ENCODE measurements at regions not wholly inside any gene's neighbourhood (a gene's known extent, or its start where the extent isn't known, plus 50 kb on each side); places are given as distances from the start of the nearest gene placed in this dataset.

DNA sequence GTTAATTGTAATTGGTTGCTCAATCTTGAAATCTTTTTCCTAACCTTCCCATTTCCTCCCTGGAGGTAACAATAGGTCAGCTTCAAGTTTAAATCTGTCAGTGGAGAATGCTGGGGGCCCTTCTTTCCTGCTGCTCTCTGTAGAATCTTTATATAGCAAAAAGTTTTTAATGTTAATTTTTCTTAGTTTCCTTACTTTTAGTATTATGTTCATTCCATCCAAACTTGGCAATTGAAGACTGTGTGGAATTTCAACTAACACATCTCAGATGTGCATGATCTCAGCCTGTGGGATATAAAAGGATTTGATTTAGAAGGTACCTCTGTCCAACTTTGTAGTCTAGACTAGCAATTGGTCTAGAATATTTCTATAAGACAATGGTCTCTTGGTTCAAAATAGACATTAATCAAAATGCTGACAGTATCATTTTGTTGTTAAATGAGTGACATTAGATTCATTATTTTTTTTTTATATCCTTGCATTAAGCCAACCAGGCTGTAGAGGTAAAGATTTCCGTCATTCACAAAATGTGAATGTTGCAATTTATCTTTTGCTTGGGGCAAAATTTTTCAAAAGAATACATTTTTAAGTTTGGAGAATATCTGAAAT lies 100.4 kb upstream of the SEMA3A start:
- Mint-ChIP-seq H3K4me3 (ENCODE audit: unreplicated experiment) (no peak overlapping the region), H3K27me3 (ENCODE audit: insufficient read depth, unreplicated experiment) (no peaks in the 10 kb centered on the region), H3K9me3 (ENCODE audit: unreplicated experiment) (no peaks in the 10 kb centered on the region), H3K27ac (ENCODE audit: unreplicated experiment) (no peak overlapping the region), H3K4me1 (ENCODE audit: low read depth, unreplicated experiment) (no peaks in the 10 kb centered on the region), H3K36me3 (ENCODE audit: insufficient read depth, unreplicated experiment) (no peaks in the 10 kb centered on the region)
- H3K4me3 ChIP-seq (ENCODE audit: low read depth, low read length) = no peak overlapping the region
- no peaks in the 10 kb centered on the region for H3K9me3 ChIP-seq
- no peaks in the 10 kb centered on the region for H3K4me1 ChIP-seq
- ChIA-PET CTCF (no interaction called here), POLR2A (no interaction called here)
- BruUV-seq (replicated peaks) = no TSS peak
- TF ChIP-seq, protein P1, sequence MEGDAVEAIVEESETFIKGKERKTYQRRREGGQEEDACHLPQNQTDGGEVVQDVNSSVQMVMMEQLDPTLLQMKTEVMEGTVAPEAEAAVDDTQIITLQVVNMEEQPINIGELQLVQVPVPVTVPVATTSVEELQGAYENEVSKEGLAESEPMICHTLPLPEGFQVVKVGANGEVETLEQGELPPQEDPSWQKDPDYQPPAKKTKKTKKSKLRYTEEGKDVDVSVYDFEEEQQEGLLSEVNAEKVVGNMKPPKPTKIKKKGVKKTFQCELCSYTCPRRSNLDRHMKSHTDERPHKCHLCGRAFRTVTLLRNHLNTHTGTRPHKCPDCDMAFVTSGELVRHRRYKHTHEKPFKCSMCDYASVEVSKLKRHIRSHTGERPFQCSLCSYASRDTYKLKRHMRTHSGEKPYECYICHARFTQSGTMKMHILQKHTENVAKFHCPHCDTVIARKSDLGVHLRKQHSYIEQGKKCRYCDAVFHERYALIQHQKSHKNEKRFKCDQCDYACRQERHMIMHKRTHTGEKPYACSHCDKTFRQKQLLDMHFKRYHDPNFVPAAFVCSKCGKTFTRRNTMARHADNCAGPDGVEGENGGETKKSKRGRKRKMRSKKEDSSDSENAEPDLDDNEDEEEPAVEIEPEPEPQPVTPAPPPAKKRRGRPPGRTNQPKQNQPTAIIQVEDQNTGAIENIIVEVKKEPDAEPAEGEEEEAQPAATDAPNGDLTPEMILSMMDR (IDR thresholded peaks at IDR 0.05; ENCODE audit: insufficient read depth in 1 of 2, low read depth in 1 of 2, low read length in 1 of 2, severe bottlenecking in 1 of 2, unreplicated experiment in 1 of 2) = no peak
- H3K36me3 ChIP-seq (ENCODE audit: control insufficient read depth, insufficient read depth, low read length) = no peaks in the 10 kb centered on the region
- intact Hi-C loops (cut with micrococcal nuclease; ENCODE audit: unreplicated experiment) = no loop called here
- DNase-seq = no peak
- H3K27me3 ChIP-seq (replicated peaks; ENCODE audit: control insufficient read depth, insufficient read depth, low read length) = no peaks in the 10 kb centered on the region

DNA sequence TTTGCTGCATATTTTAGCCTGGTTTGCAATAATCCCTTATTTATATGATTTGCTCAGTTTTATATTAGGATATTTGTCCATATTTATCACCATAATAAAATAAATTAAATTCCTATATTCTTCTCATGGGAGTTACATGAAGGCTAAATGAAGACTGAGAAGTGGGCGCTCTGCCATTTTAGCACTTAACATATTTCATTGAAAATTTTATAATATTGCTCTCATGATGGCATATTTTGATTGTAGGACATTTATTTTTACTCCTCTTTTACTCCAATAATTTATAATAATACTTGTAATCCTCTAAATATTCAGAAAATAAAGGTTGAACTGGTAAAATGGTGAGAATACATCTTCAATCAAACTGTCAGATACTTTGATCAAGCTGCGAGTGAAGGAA lies 99.8 kb upstream of the SEMA3A start:
- DNase-seq = no peak
- intact Hi-C loops (cut with micrococcal nuclease; ENCODE audit: unreplicated experiment) = no loop called here
- Mint-ChIP-seq H3K27ac (ENCODE audit: unreplicated experiment) (no peak overlapping the region), H3K9me3 (ENCODE audit: unreplicated experiment) (no peaks in the 10 kb centered on the region), H3K4me1 (ENCODE audit: low read depth, unreplicated experiment) (no peaks in the 10 kb centered on the region), H3K27me3 (ENCODE audit: insufficient read depth, unreplicated experiment) (no peaks in the 10 kb centered on the region), H3K4me3 (ENCODE audit: unreplicated experiment) (no peak overlapping the region), H3K36me3 (ENCODE audit: insufficient read depth, unreplicated experiment) (no peaks in the 10 kb centered on the region)
- no peaks in the 10 kb centered on the region for H3K27me3 ChIP-seq (replicated peaks; ENCODE audit: control insufficient read depth, insufficient read depth, low read length)
- H3K36me3 ChIP-seq (ENCODE audit: control insufficient read depth, insufficient read depth, low read length) = no peaks in the 10 kb centered on the region
- CTCF ChIA-PET = no interaction called here
- BruUV-seq (replicated peaks) = no TSS peak
- no peaks in the 10 kb centered on the region for H3K4me1 ChIP-seq
- H3K9me3 ChIP-seq = no peaks in the 10 kb centered on the region
- TF ChIP-seq, protein P1 (IDR thresholded peaks at IDR 0.05; ENCODE audit: insufficient read depth in 1 of 2, low read depth in 1 of 2, low read length in 1 of 2, severe bottlenecking in 1 of 2, unreplicated experiment in 1 of 2) = no peak
- POLR2A ChIA-PET = no interaction called here
- no peak overlapping the region for H3K4me3 ChIP-seq (ENCODE audit: low read depth, low read length)

DNA sequence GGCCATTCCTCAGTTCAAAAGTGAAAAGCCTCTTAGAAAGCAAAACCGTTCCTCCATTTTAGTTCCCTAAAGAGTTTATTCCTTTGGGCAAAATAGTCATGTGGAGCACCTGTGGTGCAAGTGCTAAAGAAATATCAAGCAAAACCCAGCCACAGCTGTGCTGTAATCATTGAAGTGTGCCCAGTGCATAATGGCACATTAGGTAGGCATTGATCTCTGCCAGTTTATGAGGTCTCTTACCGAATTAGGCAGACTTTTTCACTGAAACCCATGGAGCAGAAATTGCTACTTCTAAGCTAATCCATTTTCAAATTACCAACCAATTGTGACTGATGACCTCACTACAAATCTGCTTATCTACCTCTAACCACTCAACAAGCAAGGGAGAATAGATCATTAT lies 97.2 kb upstream of the SEMA3A start:
- H3K4me1 ChIP-seq = no peaks in the 10 kb centered on the region
- Mint-ChIP-seq H3K4me3 (ENCODE audit: unreplicated experiment) (no peak overlapping the region), H3K27ac (ENCODE audit: unreplicated experiment) (no peak overlapping the region), H3K36me3 (ENCODE audit: insufficient read depth, unreplicated experiment) (no peaks in the 10 kb centered on the region), H3K27me3 (ENCODE audit: insufficient read depth, unreplicated experiment) (no peaks in the 10 kb centered on the region), H3K9me3 (ENCODE audit: unreplicated experiment) (no peaks in the 10 kb centered on the region), H3K4me1 (ENCODE audit: low read depth, unreplicated experiment) (no peaks in the 10 kb centered on the region)
- ChIA-PET POLR2A (no interaction called here), CTCF (no interaction called here)
- H3K27me3 ChIP-seq (replicated peaks; ENCODE audit: control insufficient read depth, insufficient read depth, low read length) = no peaks in the 10 kb centered on the region
- intact Hi-C loops (cut with micrococcal nuclease; ENCODE audit: unreplicated experiment) = no loop called here
- no peaks in the 10 kb centered on the region for H3K9me3 ChIP-seq
- no peak for DNase-seq
- BruUV-seq (replicated peaks) = no TSS peak
- H3K4me3 ChIP-seq (ENCODE audit: low read depth, low read length) = no peak overlapping the region
- no peaks in the 10 kb centered on the region for H3K36me3 ChIP-seq (ENCODE audit: control insufficient read depth, insufficient read depth, low read length)
- TF ChIP-seq, protein P1 (IDR thresholded peaks at IDR 0.05; ENCODE audit: insufficient read depth in 1 of 2, low read depth in 1 of 2, low read length in 1 of 2, severe bottlenecking in 1 of 2, unreplicated experiment in 1 of 2) = no peak

All from Caco-2 (cell line).